GM19467 (cell line): ENCODE measurements at regions not wholly inside any gene's neighbourhood (a gene's known extent, or its start where the extent isn't known, plus 50 kb on each side); places are given as distances from the start of the nearest gene placed in this dataset.

ENCODE experiments used
- ATAC-seq: cut with Tn5 transposase; IDR thresholded peaks from one replicate; pipeline ENCODE4 v1.9.1; 2021; ENCODE audit warnings: mild to moderate bottlenecking, moderate library complexity; ENCODE audit not compliant: unreplicated experiment

GRCh38 chr4:108219998-108220397, 51.3 kb upstream of the LEF1 start:
- ATAC-seq: no peak
